WTC11 (cell line): ENCODE measurements at regions not wholly inside any gene's neighbourhood (a gene's known extent, or its start where the extent isn't known, plus 50 kb on each side); places are given as distances from the start of the nearest gene placed in this dataset.

Source experiments
- ATAC-seq: fragments of 200-7000 bp; cut with Tn5 transposase; 2 replicates; pipeline ENCODE4 v1.10.0; 2021; ENCODE audit warnings: mild to moderate bottlenecking, moderate library complexity
- CTCF ChIA-PET: fragments of 300-600 bp; sonication (Branson Sonifier 250); formaldehyde crosslinking; loops from one replicate; lab custom pipeline; 2021; ENCODE audit warnings: antibody characterized with exemption; lab: Charles Lee
- POLR2A ChIA-PET: fragments of 350-600 bp; sonication (Branson Sonifier 250); formaldehyde crosslinking; loops from one replicate; lab custom pipeline; 2021; ENCODE audit warnings: antibody characterized with exemption; lab: Charles Lee
- DNase-seq: peaks from one replicate; pipeline ENCODE4 v3.0.0; 2021; ENCODE audit warnings: low spot score
- H3K27ac Mint-ChIP-seq: 2 replicates; pipeline ENCODE4 v1.8.0; 2021; ENCODE audit warnings: mixed read lengths
- H3K27me3 Mint-ChIP-seq: 2 replicates; pipeline ENCODE4 v1.8.0; 2021; ENCODE audit warnings: low read depth, mild to moderate bottlenecking, moderate library complexity, mixed read lengths
- H3K36me3 Mint-ChIP-seq: 2 replicates; pipeline ENCODE4 v1.8.0; 2021; ENCODE audit warnings: mixed read lengths
- H3K4me1 Mint-ChIP-seq: 2 replicates; pipeline ENCODE4 v1.8.0; 2022; ENCODE audit warnings: mixed read lengths
- H3K4me3 Mint-ChIP-seq: 2 replicates; pipeline ENCODE4 v1.8.0; 2021; ENCODE audit warnings: mild to moderate bottlenecking, moderate library complexity, mixed read lengths
- H3K9me3 Mint-ChIP-seq: 2 replicates; pipeline ENCODE4 v1.8.0; 2021; ENCODE audit warnings: mixed read lengths
- GRHL2 ChIP-seq: fragments of 250-450 bp; sonication (Bioruptor Pico); IDR thresholded peaks from 2 replicates; pipeline ENCODE4 v1.8.0; 2022; ENCODE audit warnings: mild to moderate bottlenecking, moderate library complexity; ENCODE audit not compliant: insufficient replicate concordance, severe bottlenecking
- IRF1 ChIP-seq: sonication (generic); formaldehyde crosslinking; IDR thresholded peaks from 2 replicates; pipeline ENCODE4 v1.8.0; 2023; ENCODE audit warnings: missing genetic modification reagents
- MLX ChIP-seq: sonication (generic); formaldehyde crosslinking; IDR thresholded peaks from 2 replicates; pipeline ENCODE4 v1.8.1; 2023; ENCODE audit warnings: mild to moderate bottlenecking, missing genetic modification reagents, moderate library complexity
- NFATC4 ChIP-seq: fragments of 250-450 bp; sonication (Bioruptor Pico); IDR thresholded peaks from 2 replicates; pipeline ENCODE4 v1.9.0; 2021; ENCODE audit warnings: mild to moderate bottlenecking
- NR1H2 ChIP-seq: sonication (generic); formaldehyde crosslinking; IDR thresholded peaks from 2 replicates; pipeline ENCODE4 v1.9.0; 2021; ENCODE audit warnings: mild to moderate bottlenecking, moderate library complexity, missing genetic modification reagents
- PRDM15 ChIP-seq: sonication (generic); formaldehyde crosslinking; IDR thresholded peaks from 2 replicates; pipeline ENCODE4 v1.8.0; 2022; ENCODE audit warnings: missing genetic modification reagents
- PRRX2 ChIP-seq: fragments of 250-450 bp; sonication (Bioruptor Pico); IDR thresholded peaks from 2 replicates; pipeline ENCODE4 v1.8.0; 2021; ENCODE audit warnings: mild to moderate bottlenecking
- RORB ChIP-seq: fragments of 250-450 bp; sonication (Bioruptor Pico); IDR thresholded peaks from 2 replicates; pipeline ENCODE4 v1.9.0; 2021; ENCODE audit warnings: mild to moderate bottlenecking
- SMAD4 ChIP-seq: sonication (generic); formaldehyde crosslinking; IDR thresholded peaks from 2 replicates; pipeline ENCODE4 v1.8.0; 2022; ENCODE audit warnings: mild to moderate bottlenecking, missing genetic modification reagents
- SP1 ChIP-seq: sonication (generic); formaldehyde crosslinking; conservative IDR thresholded peaks from 2 replicates; pipeline ENCODE4 v1.8.1; 2022; ENCODE audit warnings: missing genetic modification reagents
- TP53 ChIP-seq: sonication (generic); formaldehyde crosslinking; IDR thresholded peaks from 2 replicates; pipeline ENCODE4 v1.8.1; 2023; ENCODE audit warnings: mild to moderate bottlenecking, missing genetic modification reagents
- USF1 ChIP-seq: sonication (generic); formaldehyde crosslinking; IDR thresholded peaks from 2 replicates; pipeline ENCODE4 v1.8.0; 2022; ENCODE audit warnings: mild to moderate bottlenecking, missing genetic modification reagents
- ZNF532 ChIP-seq: fragments of 250-450 bp; sonication (Bioruptor Pico); IDR thresholded peaks from 2 replicates; pipeline ENCODE4 v1.9.0; 2021; ENCODE audit warnings: mild to moderate bottlenecking, borderline replicate concordance
- TF ChIP-seq, protein P1 (sequence below): sonication (generic); formaldehyde crosslinking; IDR thresholded peaks from 2 replicates; pipeline ENCODE4 v1.8.1; 2022; ENCODE audit warnings: mild to moderate bottlenecking, missing genetic modification reagents, moderate library complexity, borderline replicate concordance

GRCh38 chr14:87264796-87265195 is 728.2 kb downstream of the GALC start:
- ChIA-PET CTCF (no interaction called here), POLR2A (no interaction called here)
- H3K27me3 Mint-ChIP-seq, result peaks cover 20% of the 10 kb centered on the region
- ATAC-seq (no peak), DNase-seq (no peak)
- H3K9me3 Mint-ChIP-seq, result peaks cover 29% of the 10 kb centered on the region
- H3K4me1 Mint-ChIP-seq, result peaks cover 63% of the 10 kb centered on the region
- no peak overlapping the region for H3K27ac Mint-ChIP-seq
- peaks cover 15% of the 10 kb centered on the region for H3K36me3 Mint-ChIP-seq
- TF ChIP-seq SP1 (no peak), USF1 (no peak), NR1H2 (CRISPR knock-in tag) (no peak)
- no peak overlapping the region for H3K4me3 Mint-ChIP-seq

DNA sequence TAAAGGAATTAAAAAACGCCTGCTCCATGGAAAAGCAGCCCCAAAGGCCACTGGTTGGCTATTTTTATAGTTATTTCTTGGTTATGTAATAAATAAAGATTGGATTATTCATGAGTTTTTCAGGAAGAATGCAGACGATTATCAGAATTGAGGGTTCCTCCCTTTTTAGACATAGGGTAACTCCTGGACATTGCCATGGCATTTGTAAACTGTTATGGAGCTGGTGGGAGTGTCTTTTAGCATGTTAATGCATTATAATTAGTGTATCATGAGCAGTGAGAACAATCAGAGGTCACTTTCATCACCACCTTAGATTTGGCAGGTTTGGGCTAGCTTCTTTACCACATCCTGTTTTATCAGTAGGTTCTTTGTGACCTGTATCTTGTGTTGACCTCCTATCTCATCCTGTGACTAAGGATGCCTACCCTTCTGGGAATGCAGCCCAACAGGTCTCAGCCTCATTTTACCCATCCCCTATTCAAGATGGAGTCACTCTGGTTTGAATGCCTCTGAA is 728.7 kb downstream of the GALC start:
- Mint-ChIP-seq H3K4me3 (no peak overlapping the region), H3K4me1 (peaks cover 68% of the 10 kb centered on the region), H3K9me3 (peaks cover 24% of the 10 kb centered on the region), H3K27ac (no peak overlapping the region), H3K36me3 (peaks cover 11% of the 10 kb centered on the region), H3K27me3 (peaks cover 20% of the 10 kb centered on the region)
- DNase-seq, result no peak
- CTCF ChIA-PET, result no interaction called here
- POLR2A ChIA-PET, result no interaction called here
- ATAC-seq, result no peak
- TF ChIP-seq GRHL2 (CRISPR knock-in tag) (no peak), ZNF532 (CRISPR knock-in tag) (no peak), RORB (no peak), TP53 (CRISPR knock-in tag) (no peak), NFATC4 (no peak), PRRX2 (CRISPR knock-in tag) (no peak), PRDM15 (CRISPR knock-in tag) (no peak), SMAD4 (no peak), IRF1 (CRISPR knock-in tag) (no peak), MLX (CRISPR knock-in tag) (no peak)
- TF ChIP-seq, protein P1, sequence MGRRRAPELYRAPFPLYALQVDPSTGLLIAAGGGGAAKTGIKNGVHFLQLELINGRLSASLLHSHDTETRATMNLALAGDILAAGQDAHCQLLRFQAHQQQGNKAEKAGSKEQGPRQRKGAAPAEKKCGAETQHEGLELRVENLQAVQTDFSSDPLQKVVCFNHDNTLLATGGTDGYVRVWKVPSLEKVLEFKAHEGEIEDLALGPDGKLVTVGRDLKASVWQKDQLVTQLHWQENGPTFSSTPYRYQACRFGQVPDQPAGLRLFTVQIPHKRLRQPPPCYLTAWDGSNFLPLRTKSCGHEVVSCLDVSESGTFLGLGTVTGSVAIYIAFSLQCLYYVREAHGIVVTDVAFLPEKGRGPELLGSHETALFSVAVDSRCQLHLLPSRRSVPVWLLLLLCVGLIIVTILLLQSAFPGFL (CRISPR knock-in tag), result no peak
